CD4-positive, alpha-beta T cell treated with Interleukin-12 subunit alpha and Interleukin-12 subunit beta, for 1 hour (primary cell): ENCODE measurements at regions not wholly inside any gene's neighbourhood (a gene's known extent, or its start where the extent isn't known, plus 50 kb on each side); places are given as distances from the start of the nearest gene placed in this dataset.
"Not testable (repeated sequence)": the region's sequence is repeated elsewhere in the genome, so short reads cannot be mapped to it uniquely, and the experiment has no call there.

Experiments used
- DNase-seq: peaks from one replicate; pipeline ENCODE4 v3.0.0-alpha.2; 2020

GRCh38 chr5:92086059-92086811 is 703.1 kb upstream of the ARRDC3 start:
- no peak for DNase-seq

GRCh38 chr5:92081958-92082712 is 699.0 kb upstream of the ARRDC3 start:
- DNase-seq = no peak

GRCh38 chr5:92070786-92071185 is 687.7 kb upstream of the ARRDC3 start:
- no peak for DNase-seq

- DNase-seq = no peak
These were observed 681.9 kb upstream of the ARRDC3 start for GRCh38 chr5:92064993-92065392.

GRCh38 chr5:92051741-92052140 is 668.6 kb upstream of the ARRDC3 start:
- no peak for DNase-seq

GRCh38 chr5:92050970-92051369 is 667.9 kb upstream of the ARRDC3 start:
- no peak for DNase-seq

GRCh38 chr5:92041911-92042660 is 659.0 kb upstream of the ARRDC3 start:
- DNase-seq = no peak

GRCh38 chr5:92041206-92041605 is 658.1 kb upstream of the ARRDC3 start:
- no peak for DNase-seq

GRCh38 chr5:92029792-92030191 is 646.7 kb upstream of the ARRDC3 start:
- not testable (repeated sequence) for DNase-seq

- DNase-seq = no peak
These were observed 640.4 kb upstream of the ARRDC3 start for GRCh38 chr5:92023555-92023954.

- no peak for DNase-seq
These were observed 640.0 kb upstream of the ARRDC3 start for GRCh38 chr5:92023141-92023471.

GRCh38 chr5:92022415-92023140 is 639.5 kb upstream of the ARRDC3 start:
- DNase-seq = no peak

- DNase-seq = no peak
These were observed 636.4 kb upstream of the ARRDC3 start for GRCh38 chr5:92019376-92019990.

GRCh38 chr5:92017776-92018175 is 634.7 kb upstream of the ARRDC3 start:
- no peak for DNase-seq

- not testable (repeated sequence) for DNase-seq
These were observed 628.7 kb upstream of the ARRDC3 start for GRCh38 chr5:92011845-92012244.

GRCh38 chr5:92003806-92004205 is 620.7 kb upstream of the ARRDC3 start:
- DNase-seq = no peak

- no peak for DNase-seq
These were observed 619.7 kb upstream of the ARRDC3 start for GRCh38 chr5:92002721-92003274.

- DNase-seq = no peak
These were observed 615.7 kb upstream of the ARRDC3 start for GRCh38 chr5:91998774-91999173.

GRCh38 chr5:91983869-91984268 is 600.8 kb upstream of the ARRDC3 start:
- DNase-seq = no peak

GRCh38 chr5:91978221-91978882 is 595.2 kb upstream of the ARRDC3 start:
- no peak for DNase-seq

GRCh38 chr5:91977579-91977978 is 594.5 kb upstream of the ARRDC3 start:
- no peak for DNase-seq

- no peak for DNase-seq
These were observed 593.3 kb upstream of the ARRDC3 start for GRCh38 chr5:91976451-91976850.
